Left colon (tissue), 2 donors: ENCODE measurements at regions not wholly inside any gene's neighbourhood (a gene's known extent, or its start where the extent isn't known, plus 50 kb on each side); places are given as distances from the start of the nearest gene placed in this dataset.

Experiments
- ATAC-seq: fragments of 200-7000 bp; cut with Tn5 transposase; one replicate; pipeline ENCODE4 v1.9.1; 2020; ENCODE audit warnings: mild to moderate bottlenecking, moderate library complexity
- DNase-seq, 2 donors: peaks; one replicate each; pipeline ENCODE4 v3.0.0-alpha.2; 2020
- intact Hi-C, 2 donors: fragments of 100-400 bp; cut with DNase I in 1 of 2; cut with micrococcal nuclease in 1 of 2; formaldehyde crosslinking; loops; one replicate each; pipeline versions ENCODE4 v1.11.2 to v1.14.0; 2022; cut with DNase I, micrococcal nuclease
- donor health status: DM: no; HTN: no; CAD: no.
- donor health status: DM: yes; HTN: yes; CAD: no.

DNA sequence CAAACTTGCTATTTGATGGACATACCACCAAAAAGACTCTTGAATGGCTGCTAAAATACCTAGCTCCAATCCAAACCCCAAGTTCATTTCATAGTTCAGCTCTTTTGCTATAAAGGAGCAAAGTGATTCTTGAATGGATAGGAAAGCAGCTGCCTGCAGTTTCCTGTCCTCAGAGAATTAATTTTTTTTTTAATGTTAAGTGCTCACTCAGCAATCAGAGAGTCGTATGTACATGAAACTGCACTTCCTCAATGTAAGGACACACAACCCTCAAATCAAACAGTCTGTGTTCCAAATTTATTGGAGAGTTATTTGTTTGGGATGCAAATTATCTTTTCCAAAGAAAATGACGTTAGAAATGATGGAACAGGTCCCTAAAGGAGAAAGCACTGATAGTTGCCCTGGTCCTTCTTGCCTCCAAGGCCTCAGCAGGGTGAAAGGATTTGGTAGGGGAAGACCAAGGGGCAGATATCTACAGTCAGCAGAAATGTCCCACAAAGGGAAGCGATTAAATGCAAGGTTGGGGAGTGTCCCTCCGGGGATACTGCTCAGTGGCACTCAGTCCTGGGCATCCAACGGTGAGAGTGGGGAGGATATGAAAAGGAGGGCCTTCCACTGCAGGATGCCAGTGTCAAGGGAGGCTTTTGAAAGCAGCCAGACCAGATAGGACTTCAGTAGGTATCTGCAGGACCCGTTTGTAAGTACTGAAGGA is 67.2 kb upstream of the RASGEF1B start:
- intact Hi-C loops, result no loop called here
- DNase-seq (no peak), ATAC-seq (no peak)

DNA sequence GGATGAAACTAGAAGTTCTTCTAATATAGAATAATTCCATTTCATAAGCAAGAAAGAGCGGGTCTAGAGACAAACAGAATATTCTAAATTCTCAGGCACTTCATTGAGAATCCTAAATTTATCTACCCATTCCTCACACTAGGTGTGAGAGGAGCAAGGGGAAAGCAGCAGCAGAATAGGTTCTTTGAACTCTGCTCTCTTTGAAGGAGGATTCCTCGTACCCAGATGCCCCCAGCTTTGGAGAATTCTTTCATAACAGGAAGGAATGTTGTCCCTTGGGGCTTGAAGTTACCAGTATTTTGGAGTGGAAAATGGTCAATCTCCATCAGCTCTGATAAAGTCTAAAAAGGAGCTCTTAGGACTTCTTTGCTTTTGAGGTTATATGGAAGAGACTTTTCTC is 59.7 kb upstream of the RASGEF1B start:
- ATAC-seq, result no peak
- no peak for DNase-seq
- intact Hi-C loops, result no loop called here

DNA sequence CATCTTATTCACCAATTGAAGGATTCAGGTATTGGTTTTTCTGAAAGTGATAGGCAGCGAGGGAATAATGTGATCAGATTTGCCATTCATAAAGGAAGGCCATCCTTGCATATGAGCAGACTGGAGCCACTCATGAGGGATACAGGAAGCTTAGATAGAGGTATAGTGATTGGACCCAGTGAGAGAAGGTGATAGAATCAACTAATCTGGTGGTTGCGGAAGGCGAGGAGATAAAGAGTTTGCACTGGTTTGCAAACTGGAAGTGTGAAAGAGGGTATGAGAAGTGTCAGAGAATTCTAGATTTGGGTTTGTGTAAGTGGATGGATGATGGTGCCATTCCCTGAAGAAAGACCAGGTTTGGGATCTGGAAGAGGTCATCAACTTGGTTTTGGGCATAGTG is 57.3 kb upstream of the RASGEF1B start:
- intact Hi-C loops, result no loop called here
- ATAC-seq (no peak), DNase-seq (no peak)

DNA sequence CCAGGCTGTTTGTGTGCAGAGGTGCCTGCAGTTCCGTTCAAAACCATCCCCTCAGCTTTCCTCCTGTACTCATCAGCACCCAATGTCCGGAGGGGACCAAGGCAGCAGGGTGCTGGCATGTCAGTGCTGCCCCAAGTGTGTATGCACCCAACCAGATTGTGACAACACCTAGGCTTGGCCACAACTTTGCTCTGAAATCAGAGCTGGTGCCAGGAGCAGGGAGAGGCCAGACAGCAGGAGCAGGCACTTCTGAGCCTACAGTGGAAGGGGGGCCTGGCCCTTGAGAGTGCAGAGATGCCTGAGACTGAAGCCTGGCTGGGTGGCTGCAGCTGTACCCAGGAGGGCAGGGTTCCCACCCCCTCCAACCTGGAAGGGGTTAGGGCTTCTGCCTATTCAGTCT is 56.5 kb upstream of the RASGEF1B start:
- ATAC-seq (no peak), DNase-seq (no peak)
- intact Hi-C loops, result no loop called here

DNA sequence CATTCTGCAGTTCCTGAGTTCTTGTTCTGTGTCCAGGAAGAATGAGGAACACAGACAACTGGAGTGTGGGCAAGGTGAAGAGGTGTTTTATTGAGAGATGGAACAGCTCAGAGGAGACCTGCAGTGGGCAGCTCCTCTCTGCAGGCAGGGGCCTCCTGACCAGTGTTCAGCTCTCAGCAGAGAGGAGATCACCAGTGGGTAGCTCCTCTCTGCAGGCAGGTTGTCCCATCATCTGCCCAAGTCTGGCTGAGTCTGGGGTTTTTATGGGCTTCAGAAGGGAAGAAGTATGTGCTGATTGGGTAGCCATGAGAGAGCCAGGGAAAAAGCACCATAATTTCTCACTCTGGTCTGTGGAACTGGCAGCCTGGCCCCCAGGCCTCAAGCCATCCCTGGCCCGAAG is 56.0 kb upstream of the RASGEF1B start:
- intact Hi-C loops, result no loop called here
- no peak for DNase-seq
- ATAC-seq, result no peak

DNA sequence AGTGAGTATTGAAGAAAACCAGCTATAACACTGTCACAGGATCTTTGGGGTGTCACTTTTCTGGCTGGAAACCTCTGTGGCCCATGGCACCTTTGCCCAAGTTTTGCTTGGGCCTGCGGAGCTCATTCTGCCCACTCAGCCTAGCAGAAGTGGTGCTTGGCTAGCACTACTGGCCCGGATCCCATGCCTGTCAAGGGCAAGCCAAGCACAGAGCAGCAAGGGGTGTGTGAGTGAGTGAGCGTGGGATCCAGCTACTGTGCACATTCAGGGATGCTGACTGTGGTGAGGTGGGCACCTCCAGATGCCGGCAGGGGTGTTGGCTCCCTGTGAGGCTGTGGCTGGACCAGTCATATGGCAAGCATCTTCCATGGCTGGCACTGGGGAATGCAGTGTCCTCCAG is 55.4 kb upstream of the RASGEF1B start:
- no peak for ATAC-seq
- DNase-seq, result no peak
- intact Hi-C loops, result no loop called here

DNA sequence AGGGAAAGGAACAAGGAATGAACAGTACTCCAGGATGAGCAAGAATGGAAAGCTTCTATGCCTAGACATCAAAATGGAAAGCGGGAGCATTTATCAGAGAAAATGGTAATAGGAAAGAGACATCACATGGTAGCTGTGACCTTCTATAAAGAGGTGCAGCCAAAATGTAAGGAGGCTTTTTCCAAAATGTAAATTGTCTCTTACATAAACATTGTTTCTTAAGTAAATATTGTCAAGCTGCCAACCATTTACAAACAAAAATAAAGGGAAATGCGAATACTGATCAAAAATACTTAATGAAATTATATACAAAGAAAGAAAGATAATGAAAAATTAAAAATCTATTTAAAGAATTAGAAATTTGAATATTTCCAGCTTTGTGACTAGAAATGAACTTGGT is 55.0 kb upstream of the RASGEF1B start:
- DNase-seq (no peak), ATAC-seq (no peak)
- intact Hi-C loops, result no loop called here

DNA sequence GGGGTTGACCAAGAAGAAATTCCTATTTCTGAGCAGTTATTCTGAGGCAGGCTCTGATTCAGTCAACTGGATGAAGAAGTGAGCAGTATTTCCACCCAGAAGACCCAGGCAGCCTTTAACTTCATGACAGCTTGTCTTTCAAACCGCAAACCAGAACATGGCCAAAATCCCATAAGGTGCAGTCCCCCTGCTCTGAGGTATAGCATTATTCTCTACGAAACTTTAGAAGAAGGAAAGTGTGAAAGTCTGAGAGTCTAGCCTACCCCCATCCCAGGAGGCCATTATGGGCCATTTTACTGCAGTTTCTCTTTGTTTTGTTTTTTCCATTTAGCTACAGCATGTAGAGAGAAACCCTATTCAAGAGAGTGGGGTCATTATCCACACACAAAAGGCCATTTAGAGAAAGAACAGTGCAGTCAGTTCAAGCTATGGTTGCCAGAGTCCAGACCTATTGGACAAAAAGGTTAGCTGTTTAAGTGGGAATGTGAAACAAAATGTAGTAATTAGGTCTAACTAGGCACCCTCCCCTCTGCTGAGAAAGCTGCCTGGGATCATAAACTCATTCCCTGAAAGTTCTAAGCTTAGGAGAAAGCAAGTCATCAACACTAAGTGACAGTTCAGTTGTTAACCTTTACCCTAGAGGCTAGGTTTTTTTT is 52.1 kb upstream of the RASGEF1B start:
- DNase-seq (no peak), ATAC-seq (peak; percentile 88)
- intact Hi-C loops, result no loop called here

DNA sequence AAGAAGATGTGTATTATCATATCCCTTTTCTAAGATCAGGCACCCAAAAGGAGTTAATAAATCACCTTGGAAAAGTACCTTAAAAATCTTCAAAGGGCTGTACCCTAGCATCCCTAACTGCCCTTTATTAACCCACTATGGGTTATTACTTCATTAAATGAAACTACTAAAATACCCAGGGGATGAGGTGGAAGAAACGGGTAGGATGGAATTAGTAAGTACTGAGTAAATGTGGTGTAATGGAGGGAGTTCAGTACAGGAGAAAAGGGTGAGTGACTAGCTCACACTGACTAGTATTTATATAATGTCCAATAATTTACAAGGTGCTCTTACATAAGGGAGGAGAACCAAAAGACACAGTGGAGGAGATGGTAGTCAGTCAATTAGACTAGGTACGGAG is 51.0 kb upstream of the RASGEF1B start:
- ATAC-seq, result no peak
- intact Hi-C loops, result no loop called here
- no peak for DNase-seq

DNA sequence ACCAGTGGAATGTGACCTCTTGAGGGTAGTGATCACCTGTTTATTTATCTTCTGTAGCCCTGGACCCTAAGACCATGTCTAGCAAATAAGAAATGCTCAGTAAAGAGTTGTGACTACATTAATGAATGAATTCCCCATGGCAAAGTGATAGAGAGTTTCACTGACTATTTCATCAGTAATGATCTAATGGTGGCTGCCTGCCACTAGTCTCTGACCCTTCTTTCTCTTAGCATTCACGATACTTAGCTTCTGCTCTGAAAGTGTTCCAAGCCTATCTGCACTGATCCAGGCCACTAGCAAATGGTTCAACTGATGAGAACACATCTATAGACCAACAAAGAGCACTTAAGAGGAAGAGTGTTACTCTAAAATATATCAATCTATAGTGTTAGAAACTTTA is 50.0 kb upstream of the RASGEF1B start:
- intact Hi-C loops, result no loop called here
- no peak for ATAC-seq
- DNase-seq, result no peak
